Liver (tissue), 7 donors: ENCODE measurements at regions not wholly inside any gene's neighbourhood (a gene's known extent, or its start where the extent isn't known, plus 50 kb on each side); places are given as distances from the start of the nearest gene placed in this dataset.
"Not testable (repeated sequence)": the region's sequence is repeated elsewhere in the genome, so short reads cannot be mapped to it uniquely, and the experiment has no call there.

ENCODE experiments used
- DNase-seq: peaks from one replicate; pipeline ENCODE4 v3.0.0-alpha.2; 2017; ENCODE audit warnings: low spot score
- H3K27ac ChIP-seq, 2 donors: one replicate each; pipeline ENCODE4 v1.7.0; 2013; ENCODE audit warnings: inconsistent platforms in 2 of 2, low read length in 2 of 2, control low read depth in 1 of 2, low read depth in 1 of 2, mild to moderate bottlenecking in 1 of 2
- H3K27me3 ChIP-seq, 4 donors: one replicate each; pipeline versions ENCODE4 v1.6.1 to v1.7.0; 2013; ENCODE audit warnings: low read length in 3 of 4, inconsistent platforms in 1 of 4, mild to moderate bottlenecking in 1 of 4, moderate library complexity in 1 of 4; ENCODE audit not compliant: control insufficient read depth in 4 of 4, insufficient read depth in 4 of 4
- H3K36me3 ChIP-seq, 4 donors: one replicate each; pipeline versions ENCODE4 v1.6.1 to v1.7.0; 2013; ENCODE audit warnings: low read length in 3 of 4, mild to moderate bottlenecking in 3 of 4, low read depth in 1 of 4, moderate library complexity in 1 of 4; ENCODE audit not compliant: control insufficient read depth in 4 of 4, insufficient read depth in 3 of 4
- H3K4me1 ChIP-seq, 4 donors: one replicate each; pipeline versions ENCODE4 v1.6.1 to v1.7.0; 2013; ENCODE audit warnings: low read length in 3 of 4, mild to moderate bottlenecking in 3 of 4, moderate library complexity in 1 of 4; ENCODE audit not compliant: control insufficient read depth in 4 of 4, insufficient read depth in 4 of 4
- H3K4me3 ChIP-seq, 3 donors: one replicate each; pipeline versions ENCODE4 v1.6.1 to v1.7.0; 2013; ENCODE audit warnings: low read length in 3 of 3, control low read depth in 1 of 3, low read depth in 1 of 3, mild to moderate bottlenecking in 1 of 3
- H3K9ac ChIP-seq, 2 donors: one replicate each; pipeline ENCODE4 v1.7.0; 2013; ENCODE audit warnings: low read length in 2 of 2, mild to moderate bottlenecking in 2 of 2, moderate library complexity in 2 of 2, control low read depth in 1 of 2, low read depth in 1 of 2
- H3K9me3 ChIP-seq, 4 donors: one replicate each; pipeline versions ENCODE4 v1.6.1 to v1.7.0; 2013; ENCODE audit warnings: low read length in 3 of 4; ENCODE audit not compliant: control insufficient read depth in 4 of 4
- FOXA1 ChIP-seq: IDR thresholded peaks from 2 replicates; pipeline ENCODE4 v1.6.1; 2016; ENCODE audit warnings: antibody characterized with exemption
- FOXA2 ChIP-seq: IDR thresholded peaks from 2 replicates; pipeline ENCODE4 v1.6.1; 2016; ENCODE audit warnings: antibody characterized with exemption
- HNF4A ChIP-seq, 2 donors: conservative IDR thresholded peaks; 2 replicates each; pipeline ENCODE4 v1.6.1; 2016; ENCODE audit warnings: antibody characterized with exemption in 2 of 2, mild to moderate bottlenecking in 2 of 2
- MAX ChIP-seq: IDR thresholded peaks from 2 replicates; pipeline ENCODE4 v1.6.1; 2016; ENCODE audit warnings: antibody characterized with exemption
- NR2F2 ChIP-seq: IDR thresholded peaks from 2 replicates; pipeline ENCODE4 v1.6.1; 2016; ENCODE audit warnings: antibody characterized with exemption
- ZBTB33 ChIP-seq: IDR thresholded peaks from 2 replicates; pipeline ENCODE4 v1.6.1; 2016; ENCODE audit warnings: antibody characterized with exemption
- WGBS: extraction: QIAGEN DNeasy Blood & Tissue Kit; methylation state at CpG from one replicate; pipeline ENCODE4 v1.1.7; 2013; 5-methylcytosine and 5-hydroxymethylcytosine counted together
- donor health status: healthy.
- donor health status: healthy.
- donor health status: healthy.
- donor health status: healthy.

- Histone ChIP-seq H3K4me3 (no peak overlapping the region), H3K36me3 (no peaks in the 10 kb centered on the region), H3K27me3 (peaks cover 0 to 3% (median 0%) of the 10 kb centered on the region in 4 donors), H3K4me1 (no peaks in the 10 kb centered on the region), H3K9ac (no peak overlapping the region), H3K9me3 (no peaks in the 10 kb centered on the region), H3K27ac (no peak overlapping the region)
- DNase-seq = no peak
- 89% methylated on average over 1 of the region's 1 CpG for WGBS
- no peak for TF ChIP-seq FOXA1
- no peak for TF ChIP-seq ZBTB33
- no peak for TF ChIP-seq HNF4A (conservative IDR thresholded peaks at IDR 0.05)
Measured at GRCh38 chr5:130868186-130868840, 296.7 kb downstream of the HINT1 start.

- no peak for TF ChIP-seq MAX
- WGBS = 89% methylated on average over 1 of the region's 1 CpG
- Histone ChIP-seq H3K9me3 (no peaks in the 10 kb centered on the region), H3K4me3 (no peak overlapping the region), H3K9ac (no peak overlapping the region), H3K27me3 (no peaks in the 10 kb centered on the region), H3K27ac (no peak overlapping the region), H3K4me1 (no peaks in the 10 kb centered on the region), H3K36me3 (no peaks in the 10 kb centered on the region)
- no peak for DNase-seq
Measured at GRCh38 chr5:130845049-130845765, 319.8 kb downstream of the HINT1 start.

GRCh38 chr5:130836729-130837649 is 328.1 kb downstream of the HINT1 start:
- H3K9ac ChIP-seq = peak overlapping the region; percentile 30 to 49
- H3K9me3 ChIP-seq = no peaks in the 10 kb centered on the region
- TF ChIP-seq FOXA2 (no peak), ZBTB33 (no peak), NR2F2 (no peak)
- no peaks in the 10 kb centered on the region for H3K27me3 ChIP-seq
- DNase-seq = no peak
- H3K27ac ChIP-seq = no peak overlapping the region
- peak overlapping the region; percentile 57 to 69 (median 69) for H3K4me3 ChIP-seq
- peaks cover 0 to 5% (median 2%) of the 10 kb centered on the region in 4 donors for H3K4me1 ChIP-seq
- 46% methylated on average over 6 of the region's 6 CpGs for WGBS
- H3K36me3 ChIP-seq = no peaks in the 10 kb centered on the region

- H3K9me3 ChIP-seq, H3K4me3 ChIP-seq, H3K36me3 ChIP-seq, H3K27ac ChIP-seq, H3K27me3 ChIP-seq, DNase-seq, H3K9ac ChIP-seq, H3K4me1 ChIP-seq: not testable (repeated sequence)
- WGBS = 89% methylated on average over 28 of the region's 28 CpGs
Measured at GRCh38 chr5:130817598-130818384, 347.3 kb downstream of the HINT1 start.
